ENCODE measurements at regions not wholly inside any gene's neighbourhood (a gene's known extent, or its start where the extent isn't known, plus 50 kb on each side); places are given as distances from the start of the nearest gene placed in this dataset.

- H3K9me3 ChIP-seq (ENCODE audit: low read length), result no peaks in the 10 kb centered on the region
- H3K9ac ChIP-seq (ENCODE audit: low read length), result no peak overlapping the region
- H3K27ac ChIP-seq (ENCODE audit: low read length), result no peak overlapping the region
- ChIA-PET CTCF (no interaction called here), POLR2A (ENCODE audit: unreplicated experiment) (no interaction called here)
- no peaks in the 10 kb centered on the region for H3K9me2 ChIP-seq (replicated peaks; ENCODE audit: low read length)
- H3K27me3 ChIP-seq (ENCODE audit: low read length), result no peaks in the 10 kb centered on the region
- no peaks in the 10 kb centered on the region for H3K79me2 ChIP-seq (ENCODE audit: low read length)
- intact Hi-C loops (cut with micrococcal nuclease), result no loop called here
- H2AFZ ChIP-seq (ENCODE audit: low read length), result no peak overlapping the region
- H3K4me3 ChIP-seq (ENCODE audit: low read length), result no peak overlapping the region
- no peak for DNase-seq
- no peak overlapping the region for H3K4me2 ChIP-seq (ENCODE audit: low read length)
- ATAC-seq, result no peak
- TF ChIP-seq EZH2 (IDR thresholded peaks at IDR 0.05; ENCODE audit: low read length, unreplicated experiment) (no peak), CTCF (conservative IDR thresholded peaks at IDR 0.05; ENCODE audit: low read depth, low read length) (no peak)
- no peaks in the 10 kb centered on the region for H4K20me1 ChIP-seq (ENCODE audit: low read length)
- H3K4me1 ChIP-seq (ENCODE audit: insufficient read depth, low read length), result peaks cover 14% of the 10 kb centered on the region
- no peaks in the 10 kb centered on the region for H3F3A ChIP-seq (ENCODE audit: low read length, unreplicated experiment)
- H3K36me3 ChIP-seq (ENCODE audit: low read depth, low read length), result no peaks in the 10 kb centered on the region
- BruUV-seq (replicated peaks), result no TSS peak
These were observed 135.1 kb upstream of the CHST15 start for GRCh38 chr10:124228471-124228870.

- no TSS peak for BruUV-seq (replicated peaks)
These were observed 134.6 kb upstream of the CHST15 start for GRCh38 chr10:124227988-124228387.

More at GRCh38 chr10:124227988-124228387, 134.6 kb upstream of the CHST15 start:
- Histone ChIP-seq H3K9ac (ENCODE audit: low read length) (no peak overlapping the region), H3F3A (ENCODE audit: low read length, unreplicated experiment) (no peaks in the 10 kb centered on the region), H4K20me1 (ENCODE audit: low read length) (no peaks in the 10 kb centered on the region), H3K27ac (ENCODE audit: low read length) (no peak overlapping the region), H3K79me2 (ENCODE audit: low read length) (no peaks in the 10 kb centered on the region), H3K4me1 (ENCODE audit: insufficient read depth, low read length) (peaks cover 14% of the 10 kb centered on the region), H3K4me2 (ENCODE audit: low read length) (no peak overlapping the region), H3K27me3 (ENCODE audit: low read length) (no peaks in the 10 kb centered on the region), H3K9me3 (ENCODE audit: low read length) (no peaks in the 10 kb centered on the region), H3K9me2 (replicated peaks; ENCODE audit: low read length) (no peaks in the 10 kb centered on the region), H2AFZ (ENCODE audit: low read length) (no peak overlapping the region), H3K36me3 (ENCODE audit: low read depth, low read length) (no peaks in the 10 kb centered on the region), H3K4me3 (ENCODE audit: low read length) (no peak overlapping the region)
- TF ChIP-seq EZH2 (IDR thresholded peaks at IDR 0.05; ENCODE audit: low read length, unreplicated experiment) (no peak), CTCF (conservative IDR thresholded peaks at IDR 0.05; ENCODE audit: low read depth, low read length) (no peak), EZH2phosphoT487 (IDR thresholded peaks at IDR 0.05; ENCODE audit: borderline replicate concordance, low read length) (no peak)
- ChIA-PET CTCF (no interaction called here), POLR2A (ENCODE audit: unreplicated experiment) (no interaction called here)
- no peak for DNase-seq
- intact Hi-C loops (cut with micrococcal nuclease), result no loop called here
- no peak for ATAC-seq
